SK-N-SH treated with all-trans-retinoic acid at 6 μM for 48 hours (cell line): ENCODE measurements at regions not wholly inside any gene's neighbourhood (a gene's known extent, or its start where the extent isn't known, plus 50 kb on each side); places are given as distances from the start of the nearest gene placed in this dataset.
"Not testable (repeated sequence)": the region's sequence is repeated elsewhere in the genome, so short reads cannot be mapped to it uniquely, and the experiment has no call there.

Experiments
- ATAC-seq: fragments of 200-7000 bp; cut with Tn5 transposase; 3 replicates; pipeline ENCODE4 v1.9.1; 2020; ENCODE audit warnings: mild to moderate bottlenecking, moderate library complexity
- ARNTL ChIP-seq: fragments of 450-650 bp; formaldehyde crosslinking; IDR thresholded peaks from 2 replicates; pipeline ENCODE4 v1.5.0; 2020; ENCODE audit warnings: low read depth, mild to moderate bottlenecking, moderate library complexity, borderline replicate concordance
- ESRRG ChIP-seq: fragments of 250-450 bp; sonication (Bioruptor Pico); IDR thresholded peaks from 2 replicates; pipeline ENCODE4 v1.6.1; 2021; ENCODE audit warnings: mild to moderate bottlenecking
- GLIS3 ChIP-seq: fragments of 250-450 bp; sonication (Bioruptor Pico); IDR thresholded peaks from 2 replicates; pipeline ENCODE4 v1.5.0; 2020; ENCODE audit warnings: mild to moderate bottlenecking, moderate library complexity
- ISL1 ChIP-seq: fragments of 250-450 bp; sonication (Bioruptor Pico); IDR thresholded peaks from 2 replicates; pipeline ENCODE4 v2.1.2; 2022; ENCODE audit warnings: mild to moderate bottlenecking, moderate library complexity
- OSR1 ChIP-seq: fragments of 250-450 bp; sonication (Bioruptor Pico); IDR thresholded peaks from 2 replicates; pipeline ENCODE4 v1.8.0; 2022; ENCODE audit warnings: moderate library complexity, mild to moderate bottlenecking, inconsistent platforms
- SNAI2 ChIP-seq: fragments of 250-450 bp; sonication (Bioruptor Pico); IDR thresholded peaks from 2 replicates; pipeline ENCODE4 v1.5.0; 2020; ENCODE audit warnings: mild to moderate bottlenecking, moderate library complexity
- TOX ChIP-seq: fragments of 250-450 bp; sonication (Bioruptor Pico); IDR thresholded peaks from 2 replicates; pipeline ENCODE4 v1.8.0; 2021; ENCODE audit warnings: mild to moderate bottlenecking, moderate library complexity, borderline replicate concordance
- ZC3H10 ChIP-seq: fragments of 250-450 bp; sonication (Bioruptor Pico); IDR thresholded peaks from 2 replicates; pipeline ENCODE4 v1.5.1; 2021; ENCODE audit warnings: mild to moderate bottlenecking, moderate library complexity
- ZNF565 ChIP-seq: fragments of 450-650 bp; formaldehyde crosslinking; conservative IDR thresholded peaks from 2 replicates; pipeline ENCODE4 v1.5.0; 2020; ENCODE audit warnings: low read depth, mild to moderate bottlenecking, moderate library complexity
- ZNF70 ChIP-seq: fragments of 450-650 bp; formaldehyde crosslinking; IDR thresholded peaks from 2 replicates; pipeline ENCODE4 v1.5.0; 2020; ENCODE audit warnings: mild to moderate bottlenecking, moderate library complexity
- ZNF8 ChIP-seq: fragments of 450-650 bp; formaldehyde crosslinking; IDR thresholded peaks from 2 replicates; pipeline ENCODE4 v1.5.0; 2020; ENCODE audit warnings: mild to moderate bottlenecking, moderate library complexity
- TF ChIP-seq, protein P1 (sequence below): fragments of 250-450 bp; sonication (Bioruptor Pico); IDR thresholded peaks from 2 replicates; pipeline ENCODE4 v1.8.0; 2020; ENCODE audit warnings: mild to moderate bottlenecking, moderate library complexity, borderline replicate concordance
- TF ChIP-seq, protein P2 (sequence below): fragments of 250-450 bp; sonication (Bioruptor Pico); IDR thresholded peaks from 2 replicates; pipeline ENCODE4 v1.8.0; 2021; ENCODE audit warnings: low read depth, mild to moderate bottlenecking, moderate library complexity, borderline replicate concordance
- TF ChIP-seq, protein P3 (sequence below): fragments of 250-450 bp; sonication (Bioruptor Pico); IDR thresholded peaks from 2 replicates; pipeline ENCODE4 v1.5.0; 2020; ENCODE audit warnings: mild to moderate bottlenecking, moderate library complexity
- TF ChIP-seq, protein P4 (sequence below): fragments of 250-450 bp; sonication (Bioruptor Pico); IDR thresholded peaks from 2 replicates; pipeline ENCODE4 v1.5.1; 2020; ENCODE audit warnings: low read depth, mild to moderate bottlenecking, moderate library complexity

DNA sequence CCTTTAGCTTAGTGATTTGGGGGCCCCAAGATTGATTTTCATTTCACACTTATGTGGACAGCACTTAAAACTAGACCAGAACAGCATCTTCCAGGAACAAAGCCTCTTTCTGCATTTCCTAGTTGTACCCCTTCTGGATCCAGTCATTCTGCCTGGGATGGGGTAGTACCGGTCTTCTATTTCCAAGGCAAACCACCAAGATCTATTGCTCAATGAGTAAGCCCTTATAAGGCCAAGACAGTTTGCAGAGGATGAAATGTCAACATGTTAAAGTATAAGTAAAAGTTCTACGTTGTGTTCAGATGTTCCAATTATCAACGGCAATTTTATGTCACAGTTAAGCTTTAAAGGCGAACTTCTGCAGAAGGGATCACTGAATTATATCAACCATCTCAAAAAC is 106.9 kb upstream of the ZNF746 start:
- no peak for TF ChIP-seq TOX (CRISPR knock-in tag)
- no peak for TF ChIP-seq ZNF565
- TF ChIP-seq, protein P1, sequence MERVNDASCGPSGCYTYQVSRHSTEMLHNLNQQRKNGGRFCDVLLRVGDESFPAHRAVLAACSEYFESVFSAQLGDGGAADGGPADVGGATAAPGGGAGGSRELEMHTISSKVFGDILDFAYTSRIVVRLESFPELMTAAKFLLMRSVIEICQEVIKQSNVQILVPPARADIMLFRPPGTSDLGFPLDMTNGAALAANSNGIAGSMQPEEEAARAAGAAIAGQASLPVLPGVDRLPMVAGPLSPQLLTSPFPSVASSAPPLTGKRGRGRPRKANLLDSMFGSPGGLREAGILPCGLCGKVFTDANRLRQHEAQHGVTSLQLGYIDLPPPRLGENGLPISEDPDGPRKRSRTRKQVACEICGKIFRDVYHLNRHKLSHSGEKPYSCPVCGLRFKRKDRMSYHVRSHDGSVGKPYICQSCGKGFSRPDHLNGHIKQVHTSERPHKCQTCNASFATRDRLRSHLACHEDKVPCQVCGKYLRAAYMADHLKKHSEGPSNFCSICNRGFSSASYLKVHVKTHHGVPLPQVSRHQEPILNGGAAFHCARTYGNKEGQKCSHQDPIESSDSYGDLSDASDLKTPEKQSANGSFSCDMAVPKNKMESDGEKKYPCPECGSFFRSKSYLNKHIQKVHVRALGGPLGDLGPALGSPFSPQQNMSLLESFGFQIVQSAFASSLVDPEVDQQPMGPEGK (CRISPR knock-in tag), result no peak
- TF ChIP-seq, protein P2, sequence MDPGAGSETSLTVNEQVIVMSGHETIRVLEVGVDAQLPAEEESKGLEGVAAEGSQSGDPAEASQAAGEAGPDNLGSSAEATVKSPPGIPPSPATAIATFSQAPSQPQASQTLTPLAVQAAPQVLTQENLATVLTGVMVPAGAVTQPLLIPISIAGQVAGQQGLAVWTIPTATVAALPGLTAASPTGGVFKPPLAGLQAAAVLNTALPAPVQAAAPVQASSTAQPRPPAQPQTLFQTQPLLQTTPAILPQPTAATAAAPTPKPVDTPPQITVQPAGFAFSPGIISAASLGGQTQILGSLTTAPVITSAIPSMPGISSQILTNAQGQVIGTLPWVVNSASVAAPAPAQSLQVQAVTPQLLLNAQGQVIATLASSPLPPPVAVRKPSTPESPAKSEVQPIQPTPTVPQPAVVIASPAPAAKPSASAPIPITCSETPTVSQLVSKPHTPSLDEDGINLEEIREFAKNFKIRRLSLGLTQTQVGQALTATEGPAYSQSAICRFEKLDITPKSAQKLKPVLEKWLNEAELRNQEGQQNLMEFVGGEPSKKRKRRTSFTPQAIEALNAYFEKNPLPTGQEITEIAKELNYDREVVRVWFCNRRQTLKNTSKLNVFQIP, result no peak
- no peak for TF ChIP-seq ZNF70 (CRISPR knock-in tag)
- no peak for TF ChIP-seq GLIS3 (CRISPR knock-in tag)
- TF ChIP-seq ESRRG (CRISPR knock-in tag), result no peak
- TF ChIP-seq, protein P3, sequence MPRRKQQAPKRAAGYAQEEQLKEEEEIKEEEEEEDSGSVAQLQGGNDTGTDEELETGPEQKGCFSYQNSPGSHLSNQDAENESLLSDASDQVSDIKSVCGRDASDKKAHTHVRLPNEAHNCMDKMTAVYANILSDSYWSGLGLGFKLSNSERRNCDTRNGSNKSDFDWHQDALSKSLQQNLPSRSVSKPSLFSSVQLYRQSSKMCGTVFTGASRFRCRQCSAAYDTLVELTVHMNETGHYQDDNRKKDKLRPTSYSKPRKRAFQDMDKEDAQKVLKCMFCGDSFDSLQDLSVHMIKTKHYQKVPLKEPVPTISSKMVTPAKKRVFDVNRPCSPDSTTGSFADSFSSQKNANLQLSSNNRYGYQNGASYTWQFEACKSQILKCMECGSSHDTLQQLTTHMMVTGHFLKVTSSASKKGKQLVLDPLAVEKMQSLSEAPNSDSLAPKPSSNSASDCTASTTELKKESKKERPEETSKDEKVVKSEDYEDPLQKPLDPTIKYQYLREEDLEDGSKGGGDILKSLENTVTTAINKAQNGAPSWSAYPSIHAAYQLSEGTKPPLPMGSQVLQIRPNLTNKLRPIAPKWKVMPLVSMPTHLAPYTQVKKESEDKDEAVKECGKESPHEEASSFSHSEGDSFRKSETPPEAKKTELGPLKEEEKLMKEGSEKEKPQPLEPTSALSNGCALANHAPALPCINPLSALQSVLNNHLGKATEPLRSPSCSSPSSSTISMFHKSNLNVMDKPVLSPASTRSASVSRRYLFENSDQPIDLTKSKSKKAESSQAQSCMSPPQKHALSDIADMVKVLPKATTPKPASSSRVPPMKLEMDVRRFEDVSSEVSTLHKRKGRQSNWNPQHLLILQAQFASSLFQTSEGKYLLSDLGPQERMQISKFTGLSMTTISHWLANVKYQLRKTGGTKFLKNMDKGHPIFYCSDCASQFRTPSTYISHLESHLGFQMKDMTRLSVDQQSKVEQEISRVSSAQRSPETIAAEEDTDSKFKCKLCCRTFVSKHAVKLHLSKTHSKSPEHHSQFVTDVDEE (CRISPR knock-in tag), result no peak
- TF ChIP-seq, all 23 proteins: peak for 0
- ATAC-seq, result no peak

DNA sequence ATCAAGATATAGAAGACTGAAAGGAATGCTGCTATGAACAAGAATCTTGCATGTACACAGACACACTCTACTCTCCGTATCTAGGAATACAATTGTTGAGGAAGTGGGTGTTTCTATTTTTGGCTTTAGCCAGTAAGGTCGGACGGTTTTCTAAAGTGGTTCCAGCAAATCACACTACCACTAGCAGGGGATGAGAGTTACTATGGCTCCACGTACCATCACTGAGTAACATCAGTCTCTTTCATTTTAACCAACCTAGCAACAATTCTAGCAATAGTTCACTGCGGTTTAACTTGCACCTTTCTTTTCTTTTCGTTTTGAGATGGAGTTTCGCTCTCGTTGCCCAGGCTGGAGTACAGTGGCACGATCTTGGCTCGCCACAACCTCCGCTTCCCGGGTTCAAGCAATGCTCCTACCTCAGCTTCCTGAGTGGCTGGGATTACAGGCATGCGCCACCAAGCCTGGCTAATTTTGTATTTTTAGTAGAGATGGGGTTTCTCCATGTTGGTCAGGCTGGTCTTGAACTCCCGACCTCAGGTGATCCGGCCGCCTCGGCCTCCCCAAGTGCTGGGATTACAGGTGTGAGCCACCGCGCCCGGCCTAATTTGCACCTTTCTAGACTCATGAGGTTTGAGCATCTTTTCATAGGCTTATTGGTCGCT is 103.2 kb upstream of the ZNF746 start:
- not testable (repeated sequence) for ATAC-seq

DNA sequence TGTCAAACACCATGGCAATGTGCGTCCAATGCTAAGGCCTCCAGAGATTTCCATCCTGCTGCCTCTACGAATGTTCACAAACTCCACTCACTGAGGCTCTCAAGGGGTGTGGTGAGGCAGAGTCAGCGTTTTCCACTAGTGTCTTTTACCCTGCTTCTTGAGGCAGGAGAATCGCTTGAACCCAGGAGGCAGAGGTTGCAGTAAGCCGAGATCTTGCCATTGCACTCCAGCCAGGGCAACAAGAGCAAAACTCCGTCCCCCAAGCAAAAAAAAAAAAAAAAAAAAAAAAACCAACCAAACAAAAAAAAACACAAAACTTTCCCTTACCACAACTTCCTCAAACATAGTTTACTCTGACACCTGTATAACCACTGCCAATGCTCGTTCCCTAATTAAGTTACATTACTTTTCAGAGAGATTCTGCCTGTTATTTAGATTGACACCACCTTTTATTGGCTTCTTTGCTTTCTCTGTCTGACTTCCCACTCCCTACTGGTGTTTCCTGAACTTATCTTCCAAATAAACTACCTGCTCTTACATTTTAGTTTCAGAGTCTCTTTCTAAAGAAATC is 102.1 kb upstream of the ZNF746 start:
- ATAC-seq, result no peak

More for the DNA sequence above, 102.1 kb upstream of the ZNF746 start:
- TF ChIP-seq, protein P4, sequence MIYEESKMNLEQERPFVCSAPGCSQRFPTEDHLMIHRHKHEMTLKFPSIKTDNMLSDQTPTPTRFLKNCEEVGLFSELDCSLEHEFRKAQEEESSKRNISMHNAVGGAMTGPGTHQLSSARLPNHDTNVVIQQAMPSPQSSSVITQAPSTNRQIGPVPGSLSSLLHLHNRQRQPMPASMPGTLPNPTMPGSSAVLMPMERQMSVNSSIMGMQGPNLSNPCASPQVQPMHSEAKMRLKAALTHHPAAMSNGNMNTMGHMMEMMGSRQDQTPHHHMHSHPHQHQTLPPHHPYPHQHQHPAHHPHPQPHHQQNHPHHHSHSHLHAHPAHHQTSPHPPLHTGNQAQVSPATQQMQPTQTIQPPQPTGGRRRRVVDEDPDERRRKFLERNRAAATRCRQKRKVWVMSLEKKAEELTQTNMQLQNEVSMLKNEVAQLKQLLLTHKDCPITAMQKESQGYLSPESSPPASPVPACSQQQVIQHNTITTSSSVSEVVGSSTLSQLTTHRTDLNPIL (CRISPR knock-in tag), result no peak
- TF ChIP-seq, protein P3 (CRISPR knock-in tag), result no peak
- TF ChIP-seq GLIS3 (CRISPR knock-in tag), result no peak
- TF ChIP-seq ZNF8 (CRISPR knock-in tag), result no peak
- no peak for TF ChIP-seq ISL1
- TF ChIP-seq OSR1 (CRISPR knock-in tag), result no peak
- TF ChIP-seq TOX (CRISPR knock-in tag), result no peak
- no peak for TF ChIP-seq ARNTL (CRISPR knock-in tag)
- TF ChIP-seq, protein P2, result no peak
- TF ChIP-seq ZC3H10, result no peak
- TF ChIP-seq, protein P1 (CRISPR knock-in tag), result no peak
- no peak for TF ChIP-seq ESRRG (CRISPR knock-in tag)
- TF ChIP-seq SNAI2 (CRISPR knock-in tag), result no peak
